Thyroid gland (tissue), 4 donors: ENCODE measurements at regions not wholly inside any gene's neighbourhood (a gene's known extent, or its start where the extent isn't known, plus 50 kb on each side); places are given as distances from the start of the nearest gene placed in this dataset.

ENCODE experiments used
- POLR2A ChIP-seq, 2 donors: fragments of 450-650 bp; IDR thresholded peaks; one replicate each; pipeline ENCODE4 v1.6.1; 2017; ENCODE audit warnings: antibody characterized with exemption in 2 of 2, mild to moderate bottlenecking in 2 of 2, moderate library complexity in 1 of 2
- TF ChIP-seq, protein P1 (sequence below), 6 experiments: fragments of 200-600 bp in 3 of 6; fragments of 450-650 bp in 3 of 6; sonication (generic) in 3 of 6; IDR thresholded peaks; one replicate each; pipeline ENCODE4 v1.5.1; 2016 to 2019; ENCODE audit warnings: antibody characterized with exemption in 6 of 6, mild to moderate bottlenecking in 2 of 6, inconsistent platforms in 1 of 6, moderate library complexity in 1 of 6

DNA sequence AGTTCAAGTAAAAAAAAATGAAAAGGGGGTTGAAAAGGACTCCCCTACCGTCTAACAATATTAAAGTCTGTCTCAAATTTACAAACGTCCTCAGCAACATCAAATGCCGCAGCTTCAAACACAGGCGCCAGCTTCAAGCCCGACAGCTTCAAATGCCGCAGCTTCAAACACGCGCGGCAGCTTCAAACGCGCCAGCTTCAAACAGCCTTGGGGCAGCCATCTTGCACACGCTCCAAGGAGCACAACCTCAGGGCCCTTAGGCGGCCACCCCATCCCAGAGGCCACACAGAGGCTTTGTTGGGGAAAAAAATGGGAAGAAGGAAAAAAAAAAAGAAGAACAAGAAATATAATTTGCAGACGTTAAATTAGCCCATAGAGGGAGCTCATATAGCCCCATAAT lies 244.4 kb upstream of the VRK2 start:
- TF ChIP-seq, protein P1, sequence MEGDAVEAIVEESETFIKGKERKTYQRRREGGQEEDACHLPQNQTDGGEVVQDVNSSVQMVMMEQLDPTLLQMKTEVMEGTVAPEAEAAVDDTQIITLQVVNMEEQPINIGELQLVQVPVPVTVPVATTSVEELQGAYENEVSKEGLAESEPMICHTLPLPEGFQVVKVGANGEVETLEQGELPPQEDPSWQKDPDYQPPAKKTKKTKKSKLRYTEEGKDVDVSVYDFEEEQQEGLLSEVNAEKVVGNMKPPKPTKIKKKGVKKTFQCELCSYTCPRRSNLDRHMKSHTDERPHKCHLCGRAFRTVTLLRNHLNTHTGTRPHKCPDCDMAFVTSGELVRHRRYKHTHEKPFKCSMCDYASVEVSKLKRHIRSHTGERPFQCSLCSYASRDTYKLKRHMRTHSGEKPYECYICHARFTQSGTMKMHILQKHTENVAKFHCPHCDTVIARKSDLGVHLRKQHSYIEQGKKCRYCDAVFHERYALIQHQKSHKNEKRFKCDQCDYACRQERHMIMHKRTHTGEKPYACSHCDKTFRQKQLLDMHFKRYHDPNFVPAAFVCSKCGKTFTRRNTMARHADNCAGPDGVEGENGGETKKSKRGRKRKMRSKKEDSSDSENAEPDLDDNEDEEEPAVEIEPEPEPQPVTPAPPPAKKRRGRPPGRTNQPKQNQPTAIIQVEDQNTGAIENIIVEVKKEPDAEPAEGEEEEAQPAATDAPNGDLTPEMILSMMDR (IDR thresholded peaks at IDR 0.05), result no peak
- TF ChIP-seq POLR2A (IDR thresholded peaks at IDR 0.05), result no peak
